ENCODE measurements at regions not wholly inside any gene's neighbourhood (a gene's known extent, or its start where the extent isn't known, plus 50 kb on each side); places are given as distances from the start of the nearest gene placed in this dataset.
"Not testable (repeated sequence)": the region's sequence is repeated elsewhere in the genome, so short reads cannot be mapped to it uniquely, and the experiment has no call there.

DNA sequence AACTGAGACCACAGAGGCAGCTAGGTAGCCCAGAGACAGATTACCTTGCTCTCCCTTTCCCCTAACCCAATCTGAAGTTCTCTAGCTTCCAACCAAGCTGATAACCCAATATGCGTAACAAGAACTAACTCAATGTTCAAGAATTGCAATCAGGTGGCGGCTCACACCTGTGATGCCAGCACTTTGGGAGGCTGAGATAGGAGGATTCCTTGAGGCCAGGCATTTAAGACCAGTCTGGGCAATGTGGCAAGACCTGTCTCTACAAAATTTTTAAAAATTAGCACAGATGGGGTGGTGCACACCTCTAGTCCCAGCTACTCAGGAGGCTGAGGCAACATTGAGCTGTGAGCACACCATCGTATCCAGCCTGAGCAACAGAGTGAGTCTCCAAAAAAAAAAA is 86.7 kb upstream of the IPO5 start:
- no peak for DNase-seq (ENCODE audit: low read depth)

DNA sequence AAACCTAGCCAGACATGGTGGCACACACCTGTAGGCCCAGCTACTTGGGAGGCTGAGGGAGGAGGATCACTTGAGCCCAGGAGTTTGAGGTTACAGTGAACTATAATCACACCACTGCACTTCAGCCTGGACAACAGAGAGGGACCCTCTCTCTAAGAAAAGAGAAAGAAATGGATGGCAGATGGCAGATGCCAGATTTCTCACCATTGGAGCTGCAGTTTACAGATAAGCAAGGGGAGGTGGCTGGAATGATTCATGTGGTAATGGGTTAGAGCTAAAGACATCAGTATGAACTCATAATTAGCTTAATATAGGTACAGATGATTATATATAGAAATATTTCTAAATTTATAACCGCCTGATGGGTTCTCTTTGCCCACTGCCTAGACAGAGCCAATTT is 80.1 kb upstream of the IPO5 start:
- DNase-seq (ENCODE audit: low read depth) = no peak

DNA sequence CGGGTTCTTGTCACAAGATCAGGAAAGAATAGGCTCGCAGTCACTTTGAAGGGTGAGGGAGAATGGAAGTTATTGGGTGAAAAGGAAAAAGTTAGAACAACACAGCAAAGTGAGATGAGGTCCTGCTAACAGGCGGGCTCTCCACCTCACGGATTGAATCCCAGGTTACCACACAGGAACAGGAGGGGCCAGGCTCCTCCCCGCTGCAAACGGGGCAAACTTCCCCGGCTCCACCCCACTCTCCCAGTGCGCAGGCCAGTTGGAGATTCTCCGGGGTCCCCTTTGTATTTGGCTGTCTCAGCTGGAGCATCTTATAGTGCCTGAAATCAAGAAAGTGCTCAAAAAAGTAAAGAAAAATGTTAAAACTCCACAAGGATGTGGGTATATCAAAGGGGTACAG is 78.3 kb upstream of the IPO5 start:
- no peak for DNase-seq (ENCODE audit: low read depth)

DNA sequence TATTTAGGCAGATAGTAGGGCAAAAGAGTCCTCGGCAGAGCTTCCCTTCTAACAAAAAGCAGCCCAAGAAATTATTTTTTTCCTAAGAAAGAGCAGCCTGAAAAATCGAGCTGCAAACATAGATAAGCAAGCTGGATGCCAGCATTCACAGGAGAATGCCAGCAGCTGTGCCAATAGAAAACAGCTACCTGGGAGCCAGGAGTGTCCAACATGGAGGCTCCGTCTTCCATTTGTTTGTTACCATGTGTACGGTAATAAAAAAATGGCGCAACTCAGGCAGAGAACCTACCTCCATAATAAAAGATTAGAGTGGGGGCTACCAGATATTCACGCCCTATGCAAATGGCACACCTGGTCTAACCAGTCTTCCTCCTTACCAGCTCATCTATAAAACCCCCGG is 77.6 kb upstream of the IPO5 start:
- no peak for DNase-seq (ENCODE audit: low read depth)

DNA sequence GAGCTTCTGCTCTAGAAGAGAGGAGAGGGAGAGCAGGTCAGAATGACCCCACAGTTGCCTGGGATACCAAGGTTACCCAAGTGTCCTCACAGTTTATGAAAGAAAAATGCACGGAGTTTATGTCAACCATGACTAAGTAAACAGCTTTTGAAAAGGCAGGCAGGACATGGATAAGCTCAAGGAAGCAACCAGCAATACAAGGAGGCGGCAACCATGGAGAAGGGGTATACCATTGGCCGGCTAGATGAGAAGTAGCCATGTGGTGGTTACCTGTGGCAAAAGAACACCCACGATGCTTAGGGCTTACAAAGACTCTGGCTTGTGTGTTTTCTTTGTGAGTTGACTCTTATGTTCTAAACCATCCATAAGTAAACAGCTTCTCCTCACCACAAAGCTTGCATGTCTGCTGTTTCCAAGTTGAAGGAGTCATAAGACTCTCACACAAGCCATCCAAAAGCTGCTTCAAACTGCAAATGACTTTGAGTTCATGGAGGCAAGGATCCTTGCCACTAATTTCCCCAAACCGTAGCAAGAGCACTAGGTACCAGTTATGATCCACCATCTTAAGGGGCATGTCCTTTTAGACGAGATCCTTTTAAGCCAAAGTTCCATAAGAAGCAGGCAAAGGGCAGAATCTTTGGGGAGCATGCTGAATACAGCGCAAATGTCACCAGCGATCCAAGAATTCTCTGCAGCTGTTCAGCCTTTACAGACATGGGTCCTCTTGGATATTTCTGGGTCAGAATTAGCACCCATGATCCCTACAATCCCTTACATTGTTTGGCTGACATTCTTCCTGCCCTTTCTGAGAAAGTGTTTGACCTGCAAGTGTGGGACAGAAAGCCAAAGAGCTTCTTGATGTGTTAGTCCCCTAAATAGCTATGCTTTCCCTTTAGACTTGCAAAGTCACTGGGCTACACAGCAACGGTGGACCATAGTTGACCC is 74.8 kb upstream of the IPO5 start:
- no peak for DNase-seq (ENCODE audit: low read depth)

DNA sequence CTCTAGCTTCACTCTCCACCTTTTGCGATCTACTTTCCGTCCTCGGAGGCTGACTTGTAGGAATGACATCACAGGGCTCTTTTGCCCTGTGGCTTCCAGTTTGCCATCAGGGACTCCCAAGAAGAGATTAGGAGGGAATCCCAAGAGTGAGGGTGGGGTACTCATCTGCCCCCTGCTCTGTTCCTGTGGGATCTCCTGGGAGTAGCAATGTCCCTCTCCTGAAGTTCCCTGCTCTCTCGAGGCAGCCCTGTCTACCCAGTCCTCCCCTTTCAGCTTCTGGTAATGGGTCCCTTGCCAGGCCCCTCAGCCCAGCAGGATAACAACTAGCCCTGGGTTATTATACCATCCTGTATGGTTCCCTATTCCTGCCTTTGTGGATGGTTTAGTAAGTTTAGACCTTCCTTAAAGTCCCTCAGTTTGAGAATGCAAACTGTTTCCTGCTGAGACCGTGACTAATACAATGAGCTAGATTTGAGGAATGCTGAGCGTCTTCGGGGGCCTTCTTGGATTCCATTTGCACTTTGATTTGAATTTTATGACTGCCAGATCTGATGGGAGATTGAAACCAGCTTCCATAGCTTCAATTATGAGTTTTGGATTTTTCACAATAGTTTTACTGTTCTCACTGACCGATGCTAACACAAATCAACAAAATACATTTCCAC is 73.7 kb upstream of the IPO5 start:
- peak; percentile 92 for DNase-seq (ENCODE audit: low read depth)

DNA sequence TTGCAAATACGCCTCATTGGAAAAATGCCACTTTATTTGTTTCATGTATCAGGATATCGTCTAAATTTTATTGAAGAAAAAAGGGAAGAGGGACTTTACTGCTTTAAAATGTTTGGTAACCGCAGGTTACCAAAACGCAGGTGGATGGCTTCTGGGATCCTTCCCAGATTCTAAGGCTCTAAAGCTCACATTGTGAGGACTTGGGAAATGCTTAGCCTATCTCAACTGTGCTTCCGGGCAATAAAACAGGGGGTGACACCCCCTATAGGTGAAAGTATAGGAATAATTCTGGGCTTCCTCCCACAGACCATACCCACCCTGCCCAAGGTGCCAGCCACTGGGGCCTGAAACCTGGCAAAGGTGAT is 73.2 kb upstream of the IPO5 start:
- no peak for DNase-seq (ENCODE audit: low read depth)

DNA sequence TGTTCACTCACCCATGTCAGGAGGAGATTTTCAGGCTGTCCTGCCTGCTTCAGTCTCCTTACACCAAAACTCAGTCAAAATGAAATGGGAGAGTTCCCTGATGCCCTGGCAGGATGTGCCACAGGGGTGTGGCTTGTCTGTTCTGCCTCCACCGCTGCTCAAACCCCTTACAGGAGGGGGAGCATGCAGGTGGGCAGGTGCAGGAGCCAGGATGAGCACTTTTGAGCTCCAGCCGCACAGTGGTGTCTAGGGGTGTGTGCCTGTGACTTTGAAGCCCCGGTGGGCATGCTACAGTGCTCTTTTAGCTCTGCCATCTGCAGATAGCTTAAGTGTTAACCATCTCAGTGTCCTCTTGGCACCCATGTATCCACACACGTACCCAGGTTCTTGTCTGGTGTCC is 71.9 kb upstream of the IPO5 start:
- DNase-seq (ENCODE audit: low read depth) = no peak

DNA sequence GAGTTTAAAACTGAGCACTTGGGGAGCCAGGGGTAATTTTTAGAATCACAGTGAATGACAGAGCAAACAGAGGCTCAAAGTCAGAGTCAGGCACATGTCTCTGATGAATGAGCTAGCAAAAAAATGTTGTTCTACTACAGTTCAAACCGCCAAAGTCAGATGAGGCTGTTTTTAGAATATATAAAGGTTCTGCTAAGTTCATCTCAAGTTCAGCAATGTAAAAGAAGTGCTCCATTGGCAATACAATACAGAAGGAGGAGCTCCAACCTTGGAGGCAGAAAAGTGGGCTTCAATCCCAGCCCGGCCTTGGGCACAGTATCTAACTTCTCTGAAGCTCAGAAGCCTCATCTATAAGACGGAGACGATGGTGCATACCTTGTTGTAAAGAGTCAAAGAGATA is 70.1 kb upstream of the IPO5 start:
- DNase-seq (ENCODE audit: low read depth) = no peak

DNA sequence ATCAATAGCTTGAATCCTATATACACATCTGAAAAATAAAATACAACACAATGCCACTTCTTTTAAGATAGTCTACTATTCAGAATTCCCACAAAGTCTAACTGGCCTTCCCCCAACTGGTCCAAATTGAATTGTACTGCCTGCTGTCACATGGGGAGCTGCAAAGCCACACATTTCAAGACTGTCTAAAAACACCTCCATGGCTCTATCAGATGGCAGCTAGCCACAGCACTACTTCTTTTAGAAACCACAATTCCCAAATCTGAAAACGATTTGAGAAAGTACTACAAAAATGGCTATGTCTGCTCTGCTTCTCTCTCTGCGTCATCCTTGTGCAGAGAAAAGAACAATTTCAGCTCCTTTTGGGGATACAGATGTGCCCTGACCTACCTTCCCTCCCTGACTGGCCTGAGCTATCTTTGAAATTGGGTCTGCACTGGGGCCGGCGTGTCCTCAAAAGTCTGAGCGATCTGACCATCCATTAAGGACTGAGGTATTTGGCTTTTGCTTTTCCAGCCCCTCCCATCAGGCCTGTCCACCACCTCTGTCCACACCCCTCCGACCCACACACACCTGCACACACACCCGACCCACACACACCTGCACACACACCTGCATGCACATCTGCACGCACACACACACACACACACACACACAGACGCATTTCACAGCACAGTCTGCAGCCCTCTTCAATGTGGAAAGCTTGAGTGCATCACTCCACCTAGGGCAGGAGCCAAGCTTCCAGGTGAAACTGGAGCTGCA is 68.6 kb upstream of the IPO5 start:
- no peak for DNase-seq (ENCODE audit: low read depth)

DNA sequence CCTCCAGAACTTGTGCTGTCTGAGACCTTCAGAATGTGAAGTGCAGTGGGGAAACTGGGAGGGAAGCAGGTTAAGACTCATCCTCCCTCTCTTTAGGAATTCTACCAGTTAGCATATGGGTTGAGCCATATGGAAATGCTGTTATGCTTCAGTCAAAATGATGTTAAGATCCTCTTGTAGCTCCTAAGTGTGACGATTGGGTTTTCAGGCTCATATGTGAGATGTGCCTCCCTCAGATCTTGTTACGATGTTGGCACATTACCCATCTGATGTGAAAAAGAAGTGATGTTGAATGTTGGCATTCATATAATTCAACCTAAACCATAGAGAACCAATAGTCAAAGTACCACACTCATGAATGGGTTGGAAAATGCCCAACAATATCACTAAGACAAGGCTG is 67.8 kb upstream of the IPO5 start:
- no peak for DNase-seq (ENCODE audit: low read depth)

DNA sequence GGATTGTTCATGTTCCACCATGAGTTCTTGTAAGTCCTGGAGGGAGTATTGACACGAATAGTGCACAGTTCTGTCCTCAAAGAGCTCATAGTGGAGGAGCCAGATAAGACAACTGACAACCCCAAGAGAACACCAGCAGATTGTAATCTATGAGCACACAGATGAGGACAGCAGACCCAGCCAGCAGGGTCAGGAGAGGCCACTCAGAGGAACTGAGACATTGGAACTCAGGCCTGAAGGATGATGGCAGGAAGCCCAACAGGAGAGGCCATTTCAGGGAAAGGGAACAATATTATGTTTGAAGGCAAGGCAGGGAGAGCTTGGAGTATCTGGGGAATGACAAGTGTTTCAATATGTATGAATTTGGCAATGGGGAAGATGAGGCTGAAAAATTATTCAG is 63.7 kb upstream of the IPO5 start:
- DNase-seq (ENCODE audit: low read depth) = no peak

DNA sequence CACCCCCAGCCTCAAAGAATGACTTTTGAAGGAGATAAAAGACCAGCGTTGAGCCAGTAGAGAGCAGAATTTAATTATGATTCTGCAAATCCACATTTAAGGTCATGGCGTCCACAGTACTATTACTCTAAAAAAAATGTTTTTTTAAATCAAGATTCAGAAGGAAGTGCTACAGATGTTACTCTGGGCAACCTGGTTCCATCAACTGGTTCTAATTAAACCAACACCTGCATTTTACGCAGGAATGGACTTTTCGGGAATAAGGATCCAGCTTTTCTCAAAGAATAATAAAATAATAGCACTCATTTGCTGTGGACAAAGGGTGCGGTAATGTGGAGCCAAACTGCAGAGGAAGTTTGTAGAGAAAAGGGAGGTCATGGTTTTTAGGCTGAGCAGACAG is 62.9 kb upstream of the IPO5 start:
- DNase-seq (ENCODE audit: low read depth) = no peak

DNA sequence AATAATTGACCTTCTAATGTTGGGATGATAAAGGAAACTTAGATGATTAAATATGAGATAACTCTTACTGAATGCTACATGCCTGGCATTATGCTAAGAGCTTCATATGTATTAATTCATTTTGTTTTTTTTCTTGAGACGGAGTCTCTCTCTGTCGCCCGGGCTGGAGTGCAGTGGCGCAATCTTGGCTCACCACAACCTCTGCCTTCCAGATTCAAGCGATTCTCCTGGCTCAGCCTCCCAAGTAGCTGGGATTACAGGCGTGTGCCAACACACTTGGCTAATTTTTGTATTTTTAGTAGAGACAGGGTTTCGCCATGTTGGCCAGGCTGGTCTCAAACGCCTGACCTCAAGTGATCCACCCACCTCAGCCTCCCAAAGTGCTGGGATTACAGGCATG is 61.5 kb upstream of the IPO5 start:
- not testable (repeated sequence) for DNase-seq (ENCODE audit: low read depth)

DNA sequence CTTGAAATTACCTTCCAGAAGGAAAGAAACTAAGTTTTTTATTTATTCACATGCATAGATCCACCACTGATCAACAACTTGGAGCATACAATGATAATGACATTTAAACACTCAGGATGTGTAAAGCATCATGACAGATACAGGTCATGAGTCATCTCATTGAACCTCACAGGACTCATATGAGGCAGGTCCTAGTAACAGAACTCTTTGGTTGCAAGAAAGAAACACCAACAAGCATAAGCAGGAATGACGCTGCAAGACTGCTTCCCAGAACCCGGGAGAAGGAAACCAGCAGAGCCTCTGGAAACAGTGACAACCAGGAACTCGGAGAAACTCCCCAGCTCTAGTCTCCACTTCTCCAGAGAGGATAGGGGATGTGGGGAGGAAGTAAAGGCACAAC is 60.8 kb upstream of the IPO5 start:
- DNase-seq (ENCODE audit: low read depth) = peak; percentile 86

DNA sequence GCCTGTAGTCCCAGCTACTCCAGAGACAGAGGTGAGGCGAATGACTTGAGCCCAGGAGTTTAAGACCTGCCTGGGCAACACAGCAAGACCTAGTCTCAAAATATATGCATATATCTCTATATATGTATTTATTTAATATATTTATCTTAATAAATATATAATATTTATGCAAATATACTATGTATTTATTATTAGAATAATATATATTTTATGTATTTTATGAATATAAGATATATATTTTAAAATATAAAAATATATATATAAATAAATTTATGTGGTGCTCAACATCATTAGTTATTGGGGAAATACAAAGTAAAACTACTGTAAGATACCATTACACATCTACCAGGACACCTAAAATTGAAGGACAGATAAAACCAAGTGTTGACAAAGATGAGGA is 58.1 kb upstream of the IPO5 start:
- no peak for DNase-seq (ENCODE audit: low read depth)

DNA sequence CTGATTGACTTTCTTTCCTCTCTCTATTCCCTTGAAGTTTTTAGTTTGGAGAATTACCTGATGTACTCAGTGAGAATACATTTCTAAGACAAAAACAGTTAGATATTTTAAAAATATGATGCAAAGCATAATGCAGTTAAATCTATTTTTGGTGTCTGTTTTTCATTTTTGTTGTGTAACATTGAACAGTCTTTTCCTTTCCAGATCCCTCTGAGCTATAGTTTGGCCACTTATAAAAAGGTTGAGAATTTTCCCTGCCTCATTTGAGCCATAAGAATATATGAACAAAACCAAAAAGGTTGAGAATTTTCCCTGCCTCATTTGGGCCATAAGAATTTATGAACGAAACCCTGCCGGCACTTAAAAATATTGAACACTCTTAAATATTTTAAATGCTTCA is 57.0 kb upstream of the IPO5 start:
- DNase-seq (ENCODE audit: low read depth) = no peak

DNA sequence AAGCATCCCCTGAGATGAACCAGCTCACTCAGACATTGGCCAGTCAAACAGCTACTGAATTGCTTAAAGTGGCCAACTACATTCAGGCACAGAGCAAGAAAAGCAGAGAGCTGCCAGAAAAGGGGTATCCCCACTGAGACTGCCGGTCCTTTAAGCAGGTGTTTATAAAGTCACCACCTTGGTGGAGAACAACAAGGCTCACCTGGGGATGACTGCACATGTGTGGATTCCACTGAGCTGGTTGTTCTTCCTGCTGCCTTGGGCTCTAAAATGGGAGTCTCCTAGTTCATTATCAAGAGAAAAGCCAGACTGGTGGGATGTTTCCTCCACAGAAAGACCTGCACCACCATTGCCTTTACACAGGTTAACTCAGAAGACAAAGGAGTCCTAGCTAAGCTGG is 51.8 kb upstream of the IPO5 start:
- no peak for DNase-seq (ENCODE audit: low read depth)
